Liver (tissue), 8 donors: ENCODE measurements at regions not wholly inside any gene's neighbourhood (a gene's known extent, or its start where the extent isn't known, plus 50 kb on each side); places are given as distances from the start of the nearest gene placed in this dataset.

ENCODE experiments used
- DNase-seq: peaks from one replicate; pipeline ENCODE4 v3.0.0-alpha.2; 2017; ENCODE audit warnings: low spot score
- H3K27ac ChIP-seq, 2 donors: one replicate each; pipeline ENCODE4 v1.7.0; 2013; ENCODE audit warnings: inconsistent platforms in 2 of 2, low read length in 2 of 2, control low read depth in 1 of 2, low read depth in 1 of 2, mild to moderate bottlenecking in 1 of 2
- H3K27me3 ChIP-seq, 4 donors: one replicate each; pipeline versions ENCODE4 v1.6.1 to v1.7.0; 2013; ENCODE audit warnings: low read length in 3 of 4, inconsistent platforms in 1 of 4, mild to moderate bottlenecking in 1 of 4, moderate library complexity in 1 of 4; ENCODE audit not compliant: control insufficient read depth in 4 of 4, insufficient read depth in 4 of 4
- H3K36me3 ChIP-seq, 4 donors: one replicate each; pipeline versions ENCODE4 v1.6.1 to v1.7.0; 2013; ENCODE audit warnings: low read length in 3 of 4, mild to moderate bottlenecking in 3 of 4, low read depth in 1 of 4, moderate library complexity in 1 of 4; ENCODE audit not compliant: control insufficient read depth in 4 of 4, insufficient read depth in 3 of 4
- H3K4me1 ChIP-seq, 4 donors: one replicate each; pipeline versions ENCODE4 v1.6.1 to v1.7.0; 2013; ENCODE audit warnings: low read length in 3 of 4, mild to moderate bottlenecking in 3 of 4, moderate library complexity in 1 of 4; ENCODE audit not compliant: control insufficient read depth in 4 of 4, insufficient read depth in 4 of 4
- H3K4me3 ChIP-seq, 3 donors: one replicate each; pipeline versions ENCODE4 v1.6.1 to v1.7.0; 2013; ENCODE audit warnings: low read length in 3 of 3, control low read depth in 1 of 3, low read depth in 1 of 3, mild to moderate bottlenecking in 1 of 3
- H3K9ac ChIP-seq, 2 donors: one replicate each; pipeline ENCODE4 v1.7.0; 2013; ENCODE audit warnings: low read length in 2 of 2, mild to moderate bottlenecking in 2 of 2, moderate library complexity in 2 of 2, control low read depth in 1 of 2, low read depth in 1 of 2
- H3K9me3 ChIP-seq, 4 donors: one replicate each; pipeline versions ENCODE4 v1.6.1 to v1.7.0; 2013; ENCODE audit warnings: low read length in 3 of 4; ENCODE audit not compliant: control insufficient read depth in 4 of 4
- ATF3 ChIP-seq: IDR thresholded peaks from 2 replicates; pipeline ENCODE4 v1.6.1; 2016; ENCODE audit warnings: antibody characterized with exemption
- CTCF ChIP-seq: fragments of 150-350 bp; IDR thresholded peaks from 2 replicates; pipeline ENCODE4 v1.5.1; 2017; ENCODE audit warnings: improper control_type of control experiment, low read depth, low read length; ENCODE audit not compliant: missing input control
- EGR1 ChIP-seq, 2 donors: IDR thresholded peaks; 2 replicates each; pipeline ENCODE4 v1.6.1; 2016 to 2018; ENCODE audit warnings: antibody characterized with exemption in 2 of 2, low read depth in 2 of 2
- FOXA2 ChIP-seq: IDR thresholded peaks from 2 replicates; pipeline ENCODE4 v1.6.1; 2016; ENCODE audit warnings: antibody characterized with exemption
- GABPA ChIP-seq, 2 donors: IDR thresholded peaks in 1 of 2; conservative IDR thresholded peaks in 1 of 2; 2 replicates each; pipeline ENCODE4 v1.6.1; 2016; ENCODE audit warnings: antibody characterized with exemption in 2 of 2, mild to moderate bottlenecking in 1 of 2, moderate library complexity in 1 of 2
- HNF4A ChIP-seq, 2 donors: conservative IDR thresholded peaks; 2 replicates each; pipeline ENCODE4 v1.6.1; 2016; ENCODE audit warnings: antibody characterized with exemption in 2 of 2, mild to moderate bottlenecking in 2 of 2
- HNF4G ChIP-seq: IDR thresholded peaks from 2 replicates; pipeline ENCODE4 v1.6.1; 2016; ENCODE audit warnings: antibody characterized with exemption
- JUND ChIP-seq, 2 donors: IDR thresholded peaks; 2 replicates each; pipeline ENCODE4 v1.6.1; 2016; ENCODE audit warnings: antibody characterized with exemption in 2 of 2
- NR2F2 ChIP-seq: IDR thresholded peaks from 2 replicates; pipeline ENCODE4 v1.6.1; 2016; ENCODE audit warnings: antibody characterized with exemption
- RAD21 ChIP-seq, 2 donors: IDR thresholded peaks; 2 replicates each; pipeline ENCODE4 v1.6.1; 2016; ENCODE audit warnings: antibody characterized with exemption in 2 of 2, mild to moderate bottlenecking in 2 of 2
- SP1 ChIP-seq: IDR thresholded peaks from 2 replicates; pipeline ENCODE4 v1.6.1; 2018; ENCODE audit warnings: antibody characterized with exemption, mild to moderate bottlenecking
- TAF1 ChIP-seq: conservative IDR thresholded peaks from 2 replicates; pipeline ENCODE4 v1.6.1; 2016; ENCODE audit warnings: antibody characterized with exemption, mild to moderate bottlenecking
- YY1 ChIP-seq: IDR thresholded peaks from 2 replicates; pipeline ENCODE4 v1.6.1; 2016; ENCODE audit warnings: antibody characterized with exemption, mild to moderate bottlenecking
- WGBS: extraction: QIAGEN DNeasy Blood & Tissue Kit; methylation state at CpG from one replicate; pipeline ENCODE4 v1.1.7; 2013; 5-methylcytosine and 5-hydroxymethylcytosine counted together
- TF ChIP-seq, protein P1 (sequence below): IDR thresholded peaks from 2 replicates; pipeline ENCODE4 v1.6.1; 2016; ENCODE audit warnings: antibody characterized with exemption
- TF ChIP-seq, protein P2 (sequence below): IDR thresholded peaks from 2 replicates; pipeline ENCODE4 v1.6.1; 2016; ENCODE audit warnings: antibody characterized with exemption, mild to moderate bottlenecking
- donor health status: healthy.
- donor health status: healthy.
- donor health status: healthy.
- donor health status: healthy.
- donor health status: healthy.

DNA sequence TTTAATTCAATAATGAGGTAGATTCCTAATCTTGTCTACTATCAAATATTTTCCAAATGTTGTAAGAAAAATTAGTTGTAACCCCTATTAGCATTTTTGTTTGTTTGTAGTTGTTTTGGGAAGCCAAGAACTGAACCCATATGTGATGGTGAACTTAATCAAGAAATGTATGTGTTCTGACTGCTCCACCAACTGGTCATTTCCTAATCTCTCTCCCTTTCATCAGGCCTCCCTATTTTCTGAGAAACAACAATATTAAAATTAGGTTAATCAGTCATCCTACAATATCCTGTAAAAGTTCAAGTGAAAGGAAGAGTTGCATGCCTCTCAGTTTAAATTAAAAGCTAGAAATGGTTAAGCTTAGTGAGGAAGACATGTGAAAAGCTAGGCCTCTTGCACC, 504.0 kb downstream of the EPHA4 start (continued):
- TF ChIP-seq, protein P1, sequence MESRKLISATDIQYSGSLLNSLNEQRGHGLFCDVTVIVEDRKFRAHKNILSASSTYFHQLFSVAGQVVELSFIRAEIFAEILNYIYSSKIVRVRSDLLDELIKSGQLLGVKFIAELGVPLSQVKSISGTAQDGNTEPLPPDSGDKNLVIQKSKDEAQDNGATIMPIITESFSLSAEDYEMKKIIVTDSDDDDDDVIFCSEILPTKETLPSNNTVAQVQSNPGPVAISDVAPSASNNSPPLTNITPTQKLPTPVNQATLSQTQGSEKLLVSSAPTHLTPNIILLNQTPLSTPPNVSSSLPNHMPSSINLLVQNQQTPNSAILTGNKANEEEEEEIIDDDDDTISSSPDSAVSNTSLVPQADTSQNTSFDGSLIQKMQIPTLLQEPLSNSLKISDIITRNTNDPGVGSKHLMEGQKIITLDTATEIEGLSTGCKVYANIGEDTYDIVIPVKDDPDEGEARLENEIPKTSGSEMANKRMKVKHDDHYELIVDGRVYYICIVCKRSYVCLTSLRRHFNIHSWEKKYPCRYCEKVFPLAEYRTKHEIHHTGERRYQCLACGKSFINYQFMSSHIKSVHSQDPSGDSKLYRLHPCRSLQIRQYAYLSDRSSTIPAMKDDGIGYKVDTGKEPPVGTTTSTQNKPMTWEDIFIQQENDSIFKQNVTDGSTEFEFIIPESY, result no peak
- TF ChIP-seq FOXA2 (no peak), RAD21 (IDR thresholded peaks at IDR 0.05) (no peak), TAF1 (no peak), NR2F2 (no peak), ATF3 (no peak), YY1 (no peak), HNF4G (no peak)
- TF ChIP-seq, protein P2, sequence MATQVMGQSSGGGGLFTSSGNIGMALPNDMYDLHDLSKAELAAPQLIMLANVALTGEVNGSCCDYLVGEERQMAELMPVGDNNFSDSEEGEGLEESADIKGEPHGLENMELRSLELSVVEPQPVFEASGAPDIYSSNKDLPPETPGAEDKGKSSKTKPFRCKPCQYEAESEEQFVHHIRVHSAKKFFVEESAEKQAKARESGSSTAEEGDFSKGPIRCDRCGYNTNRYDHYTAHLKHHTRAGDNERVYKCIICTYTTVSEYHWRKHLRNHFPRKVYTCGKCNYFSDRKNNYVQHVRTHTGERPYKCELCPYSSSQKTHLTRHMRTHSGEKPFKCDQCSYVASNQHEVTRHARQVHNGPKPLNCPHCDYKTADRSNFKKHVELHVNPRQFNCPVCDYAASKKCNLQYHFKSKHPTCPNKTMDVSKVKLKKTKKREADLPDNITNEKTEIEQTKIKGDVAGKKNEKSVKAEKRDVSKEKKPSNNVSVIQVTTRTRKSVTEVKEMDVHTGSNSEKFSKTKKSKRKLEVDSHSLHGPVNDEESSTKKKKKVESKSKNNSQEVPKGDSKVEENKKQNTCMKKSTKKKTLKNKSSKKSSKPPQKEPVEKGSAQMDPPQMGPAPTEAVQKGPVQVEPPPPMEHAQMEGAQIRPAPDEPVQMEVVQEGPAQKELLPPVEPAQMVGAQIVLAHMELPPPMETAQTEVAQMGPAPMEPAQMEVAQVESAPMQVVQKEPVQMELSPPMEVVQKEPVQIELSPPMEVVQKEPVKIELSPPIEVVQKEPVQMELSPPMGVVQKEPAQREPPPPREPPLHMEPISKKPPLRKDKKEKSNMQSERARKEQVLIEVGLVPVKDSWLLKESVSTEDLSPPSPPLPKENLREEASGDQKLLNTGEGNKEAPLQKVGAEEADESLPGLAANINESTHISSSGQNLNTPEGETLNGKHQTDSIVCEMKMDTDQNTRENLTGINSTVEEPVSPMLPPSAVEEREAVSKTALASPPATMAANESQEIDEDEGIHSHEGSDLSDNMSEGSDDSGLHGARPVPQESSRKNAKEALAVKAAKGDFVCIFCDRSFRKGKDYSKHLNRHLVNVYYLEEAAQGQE, result no peak

GRCh38 chr2:221070106-221070505, 502.0 kb downstream of the EPHA4 start:
- Histone ChIP-seq H3K9me3 (peaks cover 0 to 5% (median 0%) of the 10 kb centered on the region in 4 donors), H3K36me3 (no peaks in the 10 kb centered on the region), H3K27me3 (no peaks in the 10 kb centered on the region), H3K4me3 (no peak overlapping the region), H3K9ac (no peak overlapping the region), H3K4me1 (no peaks in the 10 kb centered on the region), H3K27ac (no peak overlapping the region)
- TF ChIP-seq, protein P1, result no peak
- TF ChIP-seq FOXA2, result no peak
- DNase-seq, result no peak
- 85% methylated on average over 1 of the region's 1 CpG for WGBS

GRCh38 chr2:221073326-221074049, 498.6 kb downstream of the EPHA4 start:
- WGBS, result 70% methylated on average over 4 of the region's 4 CpGs
- Histone ChIP-seq H3K27ac (no peak overlapping the region), H3K27me3 (no peaks in the 10 kb centered on the region), H3K4me3 (no peak overlapping the region), H3K36me3 (no peaks in the 10 kb centered on the region), H3K9ac (no peak overlapping the region), H3K4me1 (no peaks in the 10 kb centered on the region), H3K9me3 (peaks cover 0 to 5% (median 0%) of the 10 kb centered on the region in 4 donors)
- DNase-seq, result no peak
- TF ChIP-seq JUND (IDR thresholded peaks at IDR 0.05), result no peak
- no peak for TF ChIP-seq SP1
- no peak for TF ChIP-seq HNF4G
- no peak for TF ChIP-seq CTCF
- no peak for TF ChIP-seq FOXA2
- no peak for TF ChIP-seq GABPA (IDR thresholded peaks at IDR 0.05 in 1 of 2, conservative IDR thresholded peaks at IDR 0.05 in 1 of 2)
- no peak for TF ChIP-seq RAD21 (IDR thresholded peaks at IDR 0.05)
- TF ChIP-seq ATF3, result no peak
- TF ChIP-seq HNF4A (conservative IDR thresholded peaks at IDR 0.05), result no peak
- TF ChIP-seq EGR1 (IDR thresholded peaks at IDR 0.05; ENCODE audit: low read depth in 2 of 2), result no peak
- no peak for TF ChIP-seq YY1
- no peak for TF ChIP-seq TAF1
- TF ChIP-seq NR2F2, result no peak
